ENCODE measurements at regions not wholly inside any gene's neighbourhood (a gene's known extent, or its start where the extent isn't known, plus 50 kb on each side); places are given as distances from the start of the nearest gene placed in this dataset.

- in situ Hi-C loops (cut with MboI; ENCODE audit: low sequenced_read_pairs), result no loop called here
Observed at GRCh38 chr18:41482501-41482900, 472.5 kb upstream of the PIK3C3 start.

DNA sequence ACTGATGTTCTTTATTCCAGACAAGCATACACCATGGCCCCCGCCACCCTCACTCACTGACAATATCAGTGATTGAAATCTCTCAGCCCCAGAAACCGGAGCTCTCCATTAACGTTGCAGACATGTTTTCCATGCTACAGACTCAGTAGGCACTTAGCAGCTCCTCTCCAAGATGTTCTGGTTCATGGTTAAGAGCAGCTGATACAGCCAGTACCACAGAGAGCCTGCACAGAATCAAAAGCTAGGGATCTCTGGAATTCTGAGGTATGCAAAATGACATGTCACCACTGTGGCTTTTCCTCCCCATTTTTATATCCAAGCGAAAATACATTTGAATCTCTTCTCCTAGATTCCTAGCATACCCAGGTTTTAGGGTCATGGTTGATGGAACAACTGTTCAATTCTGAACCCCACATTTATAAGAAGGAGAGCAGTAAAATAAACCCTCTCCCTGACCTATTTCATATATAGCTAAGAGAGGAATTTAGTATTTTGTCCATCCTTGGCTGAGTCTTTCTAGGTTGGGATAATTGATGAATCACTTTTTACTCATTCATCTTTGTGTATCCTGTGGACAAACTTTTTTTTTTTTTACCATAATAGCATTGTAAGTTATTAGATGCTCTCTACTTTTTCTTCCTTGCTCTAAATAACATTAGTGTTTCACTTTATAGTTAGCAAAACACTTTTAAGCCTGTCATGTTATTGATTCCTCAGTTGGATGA lies 488.4 kb upstream of the PIK3C3 start:
- in situ Hi-C loops (cut with MboI; ENCODE audit: low sequenced_read_pairs), result no loop called here

GRCh38 chr18:41465386-41465785 lies 489.6 kb upstream of the PIK3C3 start:
- in situ Hi-C loops (cut with MboI; ENCODE audit: low sequenced_read_pairs), result no loop called here

DNA sequence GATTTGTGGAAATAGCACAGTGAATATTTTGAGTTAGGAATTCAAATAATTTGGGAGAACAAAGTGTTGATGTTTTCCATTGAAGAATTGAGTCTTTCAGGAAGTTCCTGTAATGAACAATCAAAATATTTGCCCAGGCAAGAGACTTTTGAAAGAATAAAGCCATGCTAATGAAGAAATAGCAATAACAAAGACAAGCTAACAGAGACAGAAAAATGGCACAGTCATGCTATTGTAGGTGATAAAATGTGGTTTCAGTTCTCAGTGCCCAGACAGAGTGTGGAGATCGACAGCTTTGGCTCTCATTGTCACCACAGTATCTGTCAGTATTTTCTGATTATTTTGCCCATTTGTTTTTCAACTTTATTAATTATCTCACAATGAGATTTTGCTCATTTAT lies 490.8 kb upstream of the PIK3C3 start:
- in situ Hi-C loops (cut with MboI; ENCODE audit: low sequenced_read_pairs), result no loop called here

DNA sequence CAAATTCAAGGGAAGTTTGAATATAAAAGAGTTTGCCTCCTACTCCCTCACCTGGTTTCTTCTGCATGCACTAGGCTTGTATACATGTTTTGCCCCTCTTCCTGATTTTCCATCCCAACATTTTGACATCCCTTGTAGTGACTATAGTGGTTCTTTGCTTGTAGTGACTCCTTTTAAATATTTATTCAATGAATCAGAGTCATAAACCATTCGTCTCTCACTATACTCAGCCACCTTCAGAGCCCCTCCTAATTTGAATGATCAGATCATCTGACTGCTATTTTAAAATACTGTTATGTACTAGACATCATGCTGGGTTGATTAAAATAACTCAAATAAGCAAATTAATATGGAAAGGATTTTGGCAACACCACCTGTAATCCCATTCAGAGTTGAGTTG lies 492.1 kb upstream of the PIK3C3 start:
- in situ Hi-C loops (cut with MboI; ENCODE audit: low sequenced_read_pairs), result no loop called here

DNA sequence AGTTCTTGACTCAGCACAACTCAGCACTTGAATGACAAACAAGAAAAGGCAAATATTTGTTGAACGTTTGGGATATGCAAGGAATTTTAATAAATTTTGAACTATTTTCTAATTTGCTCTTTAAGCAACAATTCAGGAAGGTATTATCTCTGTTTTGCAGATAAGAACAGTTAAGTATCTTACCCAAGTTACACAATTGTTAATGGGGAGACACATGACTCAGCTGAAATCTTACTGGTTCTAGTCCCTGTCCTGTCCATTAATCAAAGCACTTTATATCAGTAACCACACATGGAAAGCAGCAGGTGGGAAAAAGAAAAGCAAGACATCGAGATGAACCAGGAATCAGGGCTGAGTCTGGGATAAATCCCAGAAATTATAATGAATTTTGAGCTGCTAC lies 493.9 kb upstream of the PIK3C3 start:
- in situ Hi-C loops (cut with MboI; ENCODE audit: low sequenced_read_pairs), result no loop called here

- in situ Hi-C loops (cut with MboI; ENCODE audit: low sequenced_read_pairs), result no loop called here
Observed at GRCh38 chr18:41459656-41460055, 495.4 kb upstream of the PIK3C3 start.

GRCh38 chr18:41458376-41458775 lies 496.7 kb upstream of the PIK3C3 start:
- in situ Hi-C loops (cut with MboI; ENCODE audit: low sequenced_read_pairs), result no loop called here

GRCh38 chr18:41457765-41458326 lies 497.2 kb upstream of the PIK3C3 start:
- in situ Hi-C loops (cut with MboI; ENCODE audit: low sequenced_read_pairs), result no loop called here

DNA sequence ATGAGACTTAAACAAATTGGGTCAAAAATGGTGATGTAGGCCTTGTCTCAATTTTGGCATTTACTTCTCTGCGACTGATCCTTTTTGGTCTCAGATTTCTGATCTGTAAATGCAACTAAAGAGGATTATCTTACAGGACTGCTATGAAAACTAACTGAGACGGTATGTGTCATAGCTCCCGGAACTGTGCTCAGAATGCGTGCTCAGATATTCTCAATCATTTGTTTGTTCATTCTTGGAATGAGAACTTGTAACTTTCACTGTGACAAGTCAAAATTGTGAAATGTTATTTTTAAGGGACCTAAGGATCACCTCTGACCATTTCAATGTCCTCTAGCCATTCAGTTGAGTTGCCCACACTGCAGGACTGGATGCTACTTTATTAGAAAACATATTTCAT lies 498.2 kb upstream of the PIK3C3 start:
- in situ Hi-C loops (cut with MboI; ENCODE audit: low sequenced_read_pairs), result no loop called here

- in situ Hi-C loops (cut with MboI; ENCODE audit: low sequenced_read_pairs), result no loop called here
Observed at GRCh38 chr18:41449612-41450011, 505.4 kb upstream of the PIK3C3 start.

DNA sequence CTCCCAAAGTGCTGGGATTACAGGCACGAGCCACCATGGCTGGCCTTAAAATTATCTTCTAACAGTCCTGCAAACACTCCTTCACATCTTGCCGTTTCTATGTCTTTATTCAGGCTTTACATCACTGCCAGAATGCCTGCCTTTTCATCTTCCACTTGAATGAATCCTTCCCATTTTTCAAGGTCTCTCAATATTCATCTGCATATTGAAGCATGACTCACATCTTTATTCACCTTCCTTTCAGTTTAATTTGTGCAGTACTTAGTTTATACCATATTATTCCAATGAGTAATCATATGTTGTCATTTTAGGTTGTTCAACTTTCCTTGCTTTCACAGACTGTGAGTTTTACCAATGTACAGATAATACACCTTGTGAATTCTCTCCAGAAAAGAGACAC lies 510.1 kb upstream of the PIK3C3 start:
- in situ Hi-C loops (cut with MboI; ENCODE audit: low sequenced_read_pairs), result no loop called here

DNA sequence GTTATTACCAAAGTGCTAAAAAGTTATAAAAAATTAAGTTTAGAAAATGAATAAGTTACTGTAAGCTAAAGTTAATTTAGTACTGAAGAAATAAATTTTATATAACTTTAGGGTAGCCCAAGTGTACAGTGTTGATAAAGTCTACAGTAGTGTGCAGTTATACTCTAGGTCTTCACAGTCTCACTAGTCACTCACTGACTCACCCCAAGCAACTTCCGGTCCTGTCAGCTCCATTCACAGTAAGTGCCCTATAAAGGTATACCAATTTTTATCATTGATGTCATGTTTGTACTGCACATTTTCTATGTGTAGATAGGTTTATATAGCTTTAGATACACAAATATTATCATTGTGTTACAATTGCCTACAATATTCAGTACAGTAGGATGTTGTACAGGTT lies 518.3 kb upstream of the PIK3C3 start:
- in situ Hi-C loops (cut with MboI; ENCODE audit: low sequenced_read_pairs), result no loop called here

- in situ Hi-C loops (cut with MboI; ENCODE audit: low sequenced_read_pairs), result no loop called here
Observed at GRCh38 chr18:41418598-41418997, 536.4 kb upstream of the PIK3C3 start.

GRCh38 chr18:41416044-41416443 lies 539.0 kb upstream of the PIK3C3 start:
- in situ Hi-C loops (cut with MboI; ENCODE audit: low sequenced_read_pairs), result no loop called here

- in situ Hi-C loops (cut with MboI; ENCODE audit: low sequenced_read_pairs), result no loop called here
Observed at GRCh38 chr18:41410006-41410405, 545.0 kb upstream of the PIK3C3 start.

GRCh38 chr18:41406834-41407233 lies 548.2 kb upstream of the PIK3C3 start:
- in situ Hi-C loops (cut with MboI; ENCODE audit: low sequenced_read_pairs), result no loop called here

GRCh38 chr18:41396861-41397260 lies 558.2 kb upstream of the PIK3C3 start:
- in situ Hi-C loops (cut with MboI; ENCODE audit: low sequenced_read_pairs), result no loop called here

DNA sequence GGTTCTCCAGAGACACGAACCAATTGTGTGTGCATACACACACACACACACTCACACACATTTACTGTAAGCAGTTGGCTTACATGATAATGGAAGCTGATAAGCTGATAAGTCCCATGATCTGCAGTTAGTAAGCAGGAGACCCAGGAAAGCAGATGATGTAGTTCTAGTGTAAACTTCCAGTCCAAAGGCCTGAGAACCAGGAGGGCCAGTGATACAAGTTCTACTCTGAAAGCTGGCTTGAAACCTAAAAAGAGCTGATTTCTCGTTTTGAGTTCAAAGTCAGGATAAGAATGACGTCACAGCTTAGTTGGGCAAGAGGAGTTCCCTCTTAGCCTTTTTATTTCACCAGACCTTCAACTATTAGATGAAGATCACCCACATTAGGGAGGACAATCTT lies 558.8 kb upstream of the PIK3C3 start:
- in situ Hi-C loops (cut with MboI; ENCODE audit: low sequenced_read_pairs), result no loop called here

DNA sequence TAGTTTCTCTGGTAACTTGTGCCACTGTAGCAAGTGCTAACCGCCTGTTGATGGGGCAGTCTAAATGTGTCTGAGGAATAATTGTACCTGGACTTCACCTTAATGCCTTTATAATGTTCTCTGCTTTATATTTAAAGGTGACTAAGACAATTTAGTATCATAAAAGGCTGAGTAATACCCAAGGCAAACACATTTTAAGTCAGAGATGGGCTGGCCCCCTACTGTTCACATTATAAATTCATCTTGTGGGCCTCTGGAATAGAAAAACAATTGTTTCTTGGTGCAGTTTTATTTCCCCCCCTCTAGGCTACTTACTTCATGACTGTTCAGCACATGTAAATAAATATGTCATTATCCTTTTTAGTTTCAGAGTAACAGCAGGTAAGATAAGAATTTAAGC lies 559.3 kb upstream of the PIK3C3 start:
- in situ Hi-C loops (cut with MboI; ENCODE audit: low sequenced_read_pairs), result no loop called here

DNA sequence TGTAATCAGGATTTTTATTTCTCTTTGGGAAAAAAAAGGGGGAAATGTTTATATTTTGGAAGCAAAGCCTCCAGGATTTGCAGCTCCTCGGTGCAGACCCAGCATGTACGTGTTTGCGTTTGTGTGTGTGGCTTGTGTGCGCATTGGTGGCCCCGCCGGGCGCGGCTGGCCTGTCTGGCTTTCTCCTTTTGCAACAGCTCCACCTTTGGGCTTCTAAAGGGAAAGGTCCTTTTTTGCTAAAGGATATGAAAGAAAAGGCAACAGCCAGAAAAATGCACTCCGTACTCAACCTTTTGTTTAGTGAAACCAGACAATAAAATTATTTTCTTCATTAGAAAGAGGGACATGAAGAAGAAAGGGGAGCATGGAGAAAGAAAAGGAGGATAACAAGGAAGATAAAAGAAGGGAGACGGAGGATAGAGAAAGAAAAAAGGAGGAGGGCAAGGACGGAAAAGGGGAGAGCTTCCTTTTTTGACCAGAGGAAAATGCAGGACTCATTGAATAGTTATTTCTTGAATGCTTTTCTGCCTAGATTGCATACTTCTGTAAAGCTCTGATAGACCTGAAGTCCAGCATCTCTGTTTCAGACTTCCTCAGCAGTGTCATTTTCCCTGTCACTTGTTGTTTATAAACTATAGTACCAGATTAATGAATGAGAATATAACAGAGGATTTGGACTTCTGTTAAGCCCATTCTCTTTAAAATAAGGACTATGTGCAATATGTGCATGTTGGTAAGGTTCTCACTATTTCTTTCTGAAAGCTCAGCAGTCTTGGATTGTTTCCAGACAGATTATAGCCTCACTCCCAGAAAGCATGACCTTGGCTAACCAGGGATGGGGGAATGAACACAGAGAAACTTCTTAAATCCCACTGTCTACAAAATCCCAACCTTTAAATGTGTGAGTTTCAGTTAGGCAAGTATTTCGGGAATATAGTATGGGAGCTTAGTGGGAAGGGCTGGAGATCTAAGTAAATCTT lies 563.1 kb upstream of the PIK3C3 start:
- in situ Hi-C loops (cut with MboI; ENCODE audit: low sequenced_read_pairs), result no loop called here

GRCh38 chr18:41390309-41390708 lies 564.7 kb upstream of the PIK3C3 start:
- in situ Hi-C loops (cut with MboI; ENCODE audit: low sequenced_read_pairs), result no loop called here

All from HL-60/S4 treated with retinoic acid at 250 ng/mL for 4 days and 3 days (cell line).